PC-3 (cell line): ENCODE measurements at regions not wholly inside any gene's neighbourhood (a gene's known extent, or its start where the extent isn't known, plus 50 kb on each side); places are given as distances from the start of the nearest gene placed in this dataset.

Experiments used
- ATAC-seq: fragments of 200-7000 bp; cut with Tn5 transposase; 2 replicates; pipeline ENCODE4 v1.9.1; 2020; ENCODE audit warnings: mild to moderate bottlenecking, moderate library complexity
- BruUV-seq: library from RNA; stranded (reverse); fragments of 400-500 nt; replicated peaks from 2 replicates; lab custom pipeline; 2021; lab: Mats Ljungman, UMichigan
- CTCF ChIA-PET: fragments of 300-600 bp; sonication (Branson Sonifier 250); formaldehyde crosslinking; loops from one replicate; lab custom pipeline; 2022; ENCODE audit warnings: antibody characterized with exemption; lab: Charles Lee
- POLR2A ChIA-PET: fragments of 300-600 bp; sonication (Branson Sonifier 250); formaldehyde crosslinking; loops from one replicate; lab custom pipeline; 2022; ENCODE audit warnings: antibody characterized with exemption; ENCODE audit not compliant: unreplicated experiment; lab: Charles Lee
- DNase-seq: peaks from one replicate; pipeline ENCODE4 v3.0.0-alpha.2; 2015
- H2AFZ ChIP-seq: fragments of 300-600 bp; sonication (generic); 2 replicates; pipeline ENCODE4 v1.6.0; 2016; ENCODE audit warnings: antibody characterized with exemption, low read length
- H3F3A ChIP-seq: fragments of 300-600 bp; sonication (generic); one replicate; pipeline ENCODE4 v1.6.0; 2017; ENCODE audit warnings: antibody characterized with exemption, low read length, control low read depth, mild to moderate bottlenecking; ENCODE audit not compliant: unreplicated experiment
- H3K27ac ChIP-seq: fragments of 300-600 bp; sonication (generic); 2 replicates; pipeline ENCODE4 v1.5.1; 2016; ENCODE audit warnings: mild to moderate bottlenecking, low read length
- H3K27me3 ChIP-seq: fragments of 300-600 bp; sonication (generic); 2 replicates; pipeline ENCODE4 v1.6.1; 2016; ENCODE audit warnings: low read length, mixed read lengths
- H3K36me3 ChIP-seq: fragments of 300-600 bp; sonication (generic); 2 replicates; pipeline ENCODE4 v1.6.1; 2016; ENCODE audit warnings: low read depth, mixed run types, low read length, mixed read lengths
- H3K4me1 ChIP-seq: fragments of 300-600 bp; sonication (generic); 2 replicates; pipeline ENCODE4 v1.5.1; 2016; ENCODE audit warnings: low read length; ENCODE audit not compliant: insufficient read depth
- H3K4me2 ChIP-seq: fragments of 300-600 bp; sonication (generic); 2 replicates; pipeline ENCODE4 v1.6.0; 2016; ENCODE audit warnings: low read length
- H3K4me3 ChIP-seq: fragments of 300-600 bp; sonication (generic); 2 replicates; pipeline ENCODE4 v1.5.1; 2016; ENCODE audit warnings: mild to moderate bottlenecking, low read length, mixed read lengths
- H3K79me2 ChIP-seq: fragments of 300-600 bp; sonication (generic); 2 replicates; pipeline ENCODE4 v1.6.1; 2017; ENCODE audit warnings: low read length, mixed read lengths
- H3K9ac ChIP-seq: fragments of 300-600 bp; sonication (generic); 2 replicates; pipeline ENCODE4 v1.6.0; 2016; ENCODE audit warnings: mild to moderate bottlenecking, low read length
- H3K9me2 ChIP-seq: fragments of 300-600 bp; sonication (generic); replicated peaks from 2 replicates; pipeline ENCODE4 v1.6.1; 2016; ENCODE audit warnings: mixed run types, low read length, mixed read lengths
- H3K9me3 ChIP-seq: fragments of 300-600 bp; sonication (generic); 2 replicates; pipeline ENCODE4 v1.6.1; 2016; ENCODE audit warnings: low read length, mixed read lengths
- H4K20me1 ChIP-seq: fragments of 300-600 bp; sonication (generic); 2 replicates; pipeline ENCODE4 v1.6.1; 2016; ENCODE audit warnings: low read length, mixed read lengths
- EZH2 ChIP-seq: fragments of 300-600 bp; sonication (generic); IDR thresholded peaks from one replicate; pipeline ENCODE4 v1.6.1; 2017; ENCODE audit warnings: antibody characterized with exemption, mild to moderate bottlenecking, low read length; ENCODE audit not compliant: unreplicated experiment
- EZH2phosphoT487 ChIP-seq: fragments of 300-600 bp; sonication (generic); IDR thresholded peaks from 2 replicates; pipeline ENCODE4 v1.6.1; 2018; ENCODE audit warnings: mild to moderate bottlenecking, antibody characterized with exemption, low read length, borderline replicate concordance
- intact Hi-C: fragments of 100-400 bp; cut with micrococcal nuclease; formaldehyde crosslinking; loops from 2 replicates; pipeline ENCODE4 v1.9.0; 2023
- TF ChIP-seq, protein P1 (sequence below): fragments of 300-600 bp; sonication (generic); conservative IDR thresholded peaks from 2 replicates; pipeline ENCODE4 v1.5.1; 2017; ENCODE audit warnings: antibody characterized with exemption, low read depth, mild to moderate bottlenecking, low read length

DNA sequence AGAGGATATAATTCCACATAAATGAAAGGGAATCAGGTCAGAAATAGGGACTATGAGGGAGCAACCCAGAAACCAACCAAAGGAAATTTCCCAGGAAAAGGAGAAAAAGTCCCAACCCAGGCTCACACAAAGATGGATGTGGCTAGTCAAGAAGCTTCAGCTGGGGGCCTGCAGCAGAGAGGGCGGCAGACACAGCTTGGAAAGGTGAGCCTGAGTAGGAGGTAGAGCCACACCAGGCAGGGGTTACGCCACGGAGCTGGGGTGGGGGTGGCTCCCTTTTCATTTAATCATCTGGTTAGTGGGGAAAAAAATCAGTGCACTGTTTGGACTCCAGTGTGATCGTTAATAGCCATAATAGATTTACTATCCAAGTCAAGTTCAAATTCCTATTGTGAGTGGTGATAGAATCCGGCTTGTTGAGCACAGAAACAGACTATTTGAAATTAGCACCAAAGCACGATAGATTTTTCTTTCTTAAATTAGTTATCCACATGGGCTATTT lies 220.6 kb downstream of the TPBG start:
- ATAC-seq, result no peak
- no peak overlapping the region for H2AFZ ChIP-seq

DNA sequence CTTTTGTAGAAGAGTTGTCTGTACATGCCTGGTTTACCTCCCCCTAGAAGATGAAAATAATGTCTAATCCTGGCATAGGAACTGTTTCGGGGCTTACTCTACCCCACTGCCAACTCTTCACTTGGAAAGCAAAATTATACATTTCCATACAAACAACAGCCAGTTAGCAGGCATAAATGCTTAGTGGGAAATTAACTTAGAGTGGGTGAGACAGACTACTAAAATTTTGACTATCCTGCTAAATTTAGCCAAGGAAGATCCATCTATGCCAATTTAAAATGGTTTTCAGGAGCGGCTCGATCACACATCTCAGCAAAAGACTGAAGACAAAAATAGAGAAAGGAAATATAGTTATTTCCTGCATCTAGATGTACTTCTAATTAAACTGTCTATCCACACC lies 221.2 kb downstream of the TPBG start:
- Histone ChIP-seq H4K20me1 (no peaks in the 10 kb centered on the region), H3K4me1 (peaks cover 15% of the 10 kb centered on the region), H3F3A (no peaks in the 10 kb centered on the region), H3K9ac (no peak overlapping the region), H3K4me2 (no peak overlapping the region), H3K9me3 (no peaks in the 10 kb centered on the region), H3K36me3 (no peaks in the 10 kb centered on the region), H2AFZ (no peak overlapping the region), H3K4me3 (no peak overlapping the region), H3K27me3 (no peaks in the 10 kb centered on the region), H3K79me2 (no peaks in the 10 kb centered on the region), H3K9me2 (no peaks in the 10 kb centered on the region), H3K27ac (no peak overlapping the region)
- intact Hi-C loops, result no loop called here
- no peak for DNase-seq
- no peak for ATAC-seq
- ChIA-PET CTCF (no interaction called here), POLR2A (no interaction called here)
- BruUV-seq, result no TSS peak
- TF ChIP-seq, protein P1, sequence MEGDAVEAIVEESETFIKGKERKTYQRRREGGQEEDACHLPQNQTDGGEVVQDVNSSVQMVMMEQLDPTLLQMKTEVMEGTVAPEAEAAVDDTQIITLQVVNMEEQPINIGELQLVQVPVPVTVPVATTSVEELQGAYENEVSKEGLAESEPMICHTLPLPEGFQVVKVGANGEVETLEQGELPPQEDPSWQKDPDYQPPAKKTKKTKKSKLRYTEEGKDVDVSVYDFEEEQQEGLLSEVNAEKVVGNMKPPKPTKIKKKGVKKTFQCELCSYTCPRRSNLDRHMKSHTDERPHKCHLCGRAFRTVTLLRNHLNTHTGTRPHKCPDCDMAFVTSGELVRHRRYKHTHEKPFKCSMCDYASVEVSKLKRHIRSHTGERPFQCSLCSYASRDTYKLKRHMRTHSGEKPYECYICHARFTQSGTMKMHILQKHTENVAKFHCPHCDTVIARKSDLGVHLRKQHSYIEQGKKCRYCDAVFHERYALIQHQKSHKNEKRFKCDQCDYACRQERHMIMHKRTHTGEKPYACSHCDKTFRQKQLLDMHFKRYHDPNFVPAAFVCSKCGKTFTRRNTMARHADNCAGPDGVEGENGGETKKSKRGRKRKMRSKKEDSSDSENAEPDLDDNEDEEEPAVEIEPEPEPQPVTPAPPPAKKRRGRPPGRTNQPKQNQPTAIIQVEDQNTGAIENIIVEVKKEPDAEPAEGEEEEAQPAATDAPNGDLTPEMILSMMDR, result no peak
- TF ChIP-seq EZH2, result no peak
- no peak for TF ChIP-seq EZH2phosphoT487

More for the DNA sequence above, 220.6 kb downstream of the TPBG start:
- DNase-seq, result no peak
- Histone ChIP-seq H3K36me3 (no peaks in the 10 kb centered on the region), H3F3A (no peaks in the 10 kb centered on the region), H3K27me3 (no peaks in the 10 kb centered on the region), H3K79me2 (no peaks in the 10 kb centered on the region), H3K4me1 (peaks cover 10% of the 10 kb centered on the region), H3K4me2 (no peak overlapping the region), H3K9ac (no peak overlapping the region), H3K4me3 (no peak overlapping the region), H3K9me2 (no peaks in the 10 kb centered on the region), H3K9me3 (no peaks in the 10 kb centered on the region), H4K20me1 (no peaks in the 10 kb centered on the region), H3K27ac (no peak overlapping the region)
- intact Hi-C loops, result no loop called here
- BruUV-seq, result no TSS peak
- TF ChIP-seq, protein P1, result no peak
- TF ChIP-seq EZH2phosphoT487 (no peak), EZH2 (no peak)
- ChIA-PET CTCF (no interaction called here), POLR2A (no interaction called here)

DNA sequence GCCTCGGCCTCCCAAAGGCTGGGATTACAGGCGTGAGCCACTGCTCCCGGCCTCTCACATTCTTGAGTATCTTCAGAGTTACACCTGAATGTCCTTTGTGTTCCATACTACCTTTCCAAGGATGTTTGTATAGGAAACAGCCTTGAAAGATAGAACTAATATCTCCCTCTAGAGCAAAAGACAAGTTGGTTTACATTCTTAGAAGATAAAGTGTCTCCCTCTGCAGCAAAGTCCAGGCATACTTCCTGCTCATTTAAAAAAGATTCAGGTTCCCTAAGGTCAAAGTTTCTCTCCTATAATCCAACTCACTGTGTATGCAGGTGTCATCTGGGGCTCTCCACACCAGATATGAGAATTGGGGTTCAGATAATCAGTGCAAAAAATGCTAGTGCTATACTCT lies 224.4 kb downstream of the TPBG start:
- Histone ChIP-seq H2AFZ (no peak overlapping the region), H3K79me2 (no peaks in the 10 kb centered on the region), H3K36me3 (no peaks in the 10 kb centered on the region), H3K27ac (no peak overlapping the region), H3K27me3 (no peaks in the 10 kb centered on the region), H3K4me1 (peaks cover 26% of the 10 kb centered on the region), H3K4me3 (no peak overlapping the region), H3K9ac (no peak overlapping the region), H3K9me2 (no peaks in the 10 kb centered on the region), H3F3A (no peaks in the 10 kb centered on the region), H4K20me1 (no peaks in the 10 kb centered on the region), H3K9me3 (no peaks in the 10 kb centered on the region), H3K4me2 (no peak overlapping the region)
- intact Hi-C loops, result loop anchor here (2.0 kb wide), 2 partner anchors 257 to 317 kb away; no protein-coding TSS in a partner anchor
- TF ChIP-seq, protein P1, result peak; percentile 43
- TF ChIP-seq EZH2phosphoT487, result no peak
- ChIA-PET CTCF (no interaction called here), POLR2A (no interaction called here)
- no peak for ATAC-seq
- BruUV-seq, result no TSS peak
- DNase-seq, result peak; percentile 38
